ENCODE measurements at regions not wholly inside any gene's neighbourhood (a gene's known extent, or its start where the extent isn't known, plus 50 kb on each side); places are given as distances from the start of the nearest gene placed in this dataset.
A peak's percentile ranks its signal among the peaks of the same experiment; 100 is the strongest.
"Not testable (repeated sequence)": the region's sequence is repeated elsewhere in the genome, so short reads cannot be mapped to it uniquely, and the experiment has no call there.

- no peak for TF ChIP-seq CTCF (conservative IDR thresholded peaks at IDR 0.05)
- H3K4me1 Mint-ChIP-seq (ENCODE audit: unreplicated experiment): no peaks in the 10 kb centered on the region
- no peaks in the 10 kb centered on the region for H3K36me3 Mint-ChIP-seq
- H3K9me3 Mint-ChIP-seq: no peaks in the 10 kb centered on the region
- no peak overlapping the region for H3K4me3 Mint-ChIP-seq
- H3K27me3 Mint-ChIP-seq: peaks cover 10% of the 10 kb centered on the region
- no peak for DNase-seq (ENCODE audit: extremely low spot score, unreplicated experiment)
- no peak overlapping the region for H3K27ac Mint-ChIP-seq
Observed at GRCh38 chr2:131659168-131659572, 131.5 kb downstream of the CCDC74A start.

- not testable (repeated sequence) for H3K27ac Mint-ChIP-seq; H3K27me3 Mint-ChIP-seq; H3K36me3 Mint-ChIP-seq; DNase-seq (ENCODE audit: extremely low spot score, unreplicated experiment); H3K4me1 Mint-ChIP-seq (ENCODE audit: unreplicated experiment); H3K4me3 Mint-ChIP-seq; H3K9me3 Mint-ChIP-seq
Observed at GRCh38 chr2:131661101-131661782, 133.6 kb downstream of the CCDC74A start.

- H3K4me1 Mint-ChIP-seq (ENCODE audit: unreplicated experiment); H3K4me3 Mint-ChIP-seq; H3K9me3 Mint-ChIP-seq; H3K27ac Mint-ChIP-seq; DNase-seq (ENCODE audit: extremely low spot score, unreplicated experiment); H3K27me3 Mint-ChIP-seq; H3K36me3 Mint-ChIP-seq: not testable (repeated sequence)
Observed at GRCh38 chr2:131661884-131662535, 134.3 kb downstream of the CCDC74A start.

GRCh38 chr2:131663501-131663900 is 135.8 kb downstream of the CCDC74A start:
- not testable (repeated sequence) for H3K27me3 Mint-ChIP-seq; H3K27ac Mint-ChIP-seq; H3K4me3 Mint-ChIP-seq; H3K9me3 Mint-ChIP-seq; H3K36me3 Mint-ChIP-seq; H3K4me1 Mint-ChIP-seq (ENCODE audit: unreplicated experiment); DNase-seq (ENCODE audit: extremely low spot score, unreplicated experiment)

GRCh38 chr2:131665716-131666115 is 138.0 kb downstream of the CCDC74A start:
- H3K27me3 Mint-ChIP-seq; H3K27ac Mint-ChIP-seq; H3K36me3 Mint-ChIP-seq; H3K4me3 Mint-ChIP-seq; H3K4me1 Mint-ChIP-seq (ENCODE audit: unreplicated experiment); DNase-seq (ENCODE audit: extremely low spot score, unreplicated experiment): not testable (repeated sequence)
- peaks cover 12% of the 10 kb centered on the region for H3K9me3 Mint-ChIP-seq

- not testable (repeated sequence) for DNase-seq (ENCODE audit: extremely low spot score, unreplicated experiment)
Observed at GRCh38 chr2:131668794-131669540, 141.3 kb downstream of the CCDC74A start.

GRCh38 chr2:131671841-131672470 is 144.3 kb downstream of the CCDC74A start:
- peaks cover 12% of the 10 kb centered on the region for H3K9me3 Mint-ChIP-seq
- H3K36me3 Mint-ChIP-seq; H3K4me3 Mint-ChIP-seq; DNase-seq (ENCODE audit: extremely low spot score, unreplicated experiment): not testable (repeated sequence)
- peaks cover 12% of the 10 kb centered on the region for H3K4me1 Mint-ChIP-seq (ENCODE audit: unreplicated experiment)
- H3K27me3 Mint-ChIP-seq: peaks cover 13% of the 10 kb centered on the region
- H3K27ac Mint-ChIP-seq: peak overlapping the region; percentile 58

More at GRCh38 chr2:131668794-131669540, 141.3 kb downstream of the CCDC74A start:
- H3K4me3 Mint-ChIP-seq: peak overlapping the region; percentile 63
- not testable (repeated sequence) for H3K4me1 Mint-ChIP-seq (ENCODE audit: unreplicated experiment); H3K36me3 Mint-ChIP-seq; H3K27me3 Mint-ChIP-seq
- H3K9me3 Mint-ChIP-seq: peaks cover 12% of the 10 kb centered on the region
- H3K27ac Mint-ChIP-seq: peak overlapping the region; percentile 96

GRCh38 chr2:131672471-131673399 is 145.0 kb downstream of the CCDC74A start:
- TF ChIP-seq CTCF (conservative IDR thresholded peaks at IDR 0.05): peak; percentile 73
- Mint-ChIP-seq H3K9me3 (peaks cover 12% of the 10 kb centered on the region), H3K4me1 (ENCODE audit: unreplicated experiment) (peaks cover 12% of the 10 kb centered on the region), H3K4me3 (peak overlapping the region; percentile 84), H3K27ac (peak overlapping the region; percentile 58), H3K27me3 (peaks cover 13% of the 10 kb centered on the region)
- DNase-seq (ENCODE audit: extremely low spot score, unreplicated experiment): peak; percentile 75
- H3K36me3 Mint-ChIP-seq: not testable (repeated sequence)
